ENCODE measurements at regions not wholly inside any gene's neighbourhood (a gene's known extent, or its start where the extent isn't known, plus 50 kb on each side); places are given as distances from the start of the nearest gene placed in this dataset.

DNA sequence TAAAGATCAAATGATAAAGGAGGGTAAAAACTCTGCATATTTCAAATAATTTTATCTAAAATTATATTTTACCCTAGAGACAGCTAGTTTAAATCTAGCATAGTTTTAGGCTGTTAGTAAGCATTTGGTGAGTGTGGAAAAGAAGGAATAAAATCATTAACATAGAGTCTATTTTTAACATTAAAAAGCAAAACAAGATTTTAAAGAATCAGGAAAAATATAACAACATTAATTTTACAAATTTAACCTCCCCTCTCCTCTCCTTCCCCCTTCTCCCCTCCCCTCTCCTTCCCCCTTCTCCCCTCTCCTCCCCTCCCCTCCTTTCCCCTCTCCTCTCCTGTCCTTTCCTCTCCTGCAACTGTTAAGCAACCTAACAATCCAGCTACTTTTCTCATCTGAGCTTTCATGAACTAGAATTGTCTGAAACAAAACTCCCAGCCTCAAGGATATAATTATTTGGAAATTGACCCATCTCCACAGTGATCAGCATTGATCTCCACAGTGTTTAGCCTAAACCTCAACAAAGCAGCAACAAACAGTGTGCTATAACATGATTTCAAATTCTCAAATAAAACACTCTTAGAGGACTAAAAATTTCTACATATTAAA, 293.2 kb downstream of the PPP1R3A start (continued):
- TF ChIP-seq ARNTL (CRISPR knock-in tag; IDR thresholded peaks at IDR 0.05; ENCODE audit: borderline replicate concordance, low read depth): no peak
- TF ChIP-seq RARB (CRISPR knock-in tag; IDR thresholded peaks at IDR 0.05): no peak
- TF ChIP-seq, protein P1, sequence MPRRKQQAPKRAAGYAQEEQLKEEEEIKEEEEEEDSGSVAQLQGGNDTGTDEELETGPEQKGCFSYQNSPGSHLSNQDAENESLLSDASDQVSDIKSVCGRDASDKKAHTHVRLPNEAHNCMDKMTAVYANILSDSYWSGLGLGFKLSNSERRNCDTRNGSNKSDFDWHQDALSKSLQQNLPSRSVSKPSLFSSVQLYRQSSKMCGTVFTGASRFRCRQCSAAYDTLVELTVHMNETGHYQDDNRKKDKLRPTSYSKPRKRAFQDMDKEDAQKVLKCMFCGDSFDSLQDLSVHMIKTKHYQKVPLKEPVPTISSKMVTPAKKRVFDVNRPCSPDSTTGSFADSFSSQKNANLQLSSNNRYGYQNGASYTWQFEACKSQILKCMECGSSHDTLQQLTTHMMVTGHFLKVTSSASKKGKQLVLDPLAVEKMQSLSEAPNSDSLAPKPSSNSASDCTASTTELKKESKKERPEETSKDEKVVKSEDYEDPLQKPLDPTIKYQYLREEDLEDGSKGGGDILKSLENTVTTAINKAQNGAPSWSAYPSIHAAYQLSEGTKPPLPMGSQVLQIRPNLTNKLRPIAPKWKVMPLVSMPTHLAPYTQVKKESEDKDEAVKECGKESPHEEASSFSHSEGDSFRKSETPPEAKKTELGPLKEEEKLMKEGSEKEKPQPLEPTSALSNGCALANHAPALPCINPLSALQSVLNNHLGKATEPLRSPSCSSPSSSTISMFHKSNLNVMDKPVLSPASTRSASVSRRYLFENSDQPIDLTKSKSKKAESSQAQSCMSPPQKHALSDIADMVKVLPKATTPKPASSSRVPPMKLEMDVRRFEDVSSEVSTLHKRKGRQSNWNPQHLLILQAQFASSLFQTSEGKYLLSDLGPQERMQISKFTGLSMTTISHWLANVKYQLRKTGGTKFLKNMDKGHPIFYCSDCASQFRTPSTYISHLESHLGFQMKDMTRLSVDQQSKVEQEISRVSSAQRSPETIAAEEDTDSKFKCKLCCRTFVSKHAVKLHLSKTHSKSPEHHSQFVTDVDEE (CRISPR knock-in tag; IDR thresholded peaks at IDR 0.05): no peak
- TF ChIP-seq GLIS3 (CRISPR knock-in tag; IDR thresholded peaks at IDR 0.05): no peak
- TF ChIP-seq ZNF8 (CRISPR knock-in tag; IDR thresholded peaks at IDR 0.05): no peak
- TF ChIP-seq SNAI2 (CRISPR knock-in tag; IDR thresholded peaks at IDR 0.05): no peak
- TF ChIP-seq ISL1 (CRISPR knock-in tag; IDR thresholded peaks at IDR 0.05): no peak

DNA sequence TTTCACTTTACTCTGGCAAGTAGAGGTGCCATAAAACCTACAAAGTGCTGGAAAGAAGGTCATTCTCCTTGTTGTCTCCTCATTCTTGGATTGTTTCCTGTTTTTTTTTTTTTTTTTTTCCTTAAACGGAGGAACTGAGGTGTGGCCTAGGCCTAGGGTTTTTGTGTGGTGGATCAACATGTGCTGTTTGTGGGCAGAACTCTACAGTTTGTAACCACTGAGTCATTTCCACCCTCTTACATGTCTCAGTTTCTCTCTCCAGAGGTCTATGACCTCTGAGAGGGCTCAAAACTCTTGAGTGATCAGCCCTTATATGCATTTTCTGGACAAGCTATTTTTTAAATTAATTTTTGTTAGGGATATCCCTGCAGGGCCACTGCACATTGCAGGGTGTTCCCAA, 296.0 kb downstream of the PPP1R3A start:
- TF ChIP-seq ARNTL (CRISPR knock-in tag; IDR thresholded peaks at IDR 0.05; ENCODE audit: borderline replicate concordance, low read depth) (no peak), RARB (CRISPR knock-in tag; IDR thresholded peaks at IDR 0.05) (no peak), ZNF565 (CRISPR knock-in tag; conservative IDR thresholded peaks at IDR 0.05; ENCODE audit: low read depth) (no peak), ZFP3 (CRISPR knock-in tag; IDR thresholded peaks at IDR 0.05) (no peak), OSR1 (CRISPR knock-in tag; IDR thresholded peaks at IDR 0.05) (no peak), ESRRG (CRISPR knock-in tag; IDR thresholded peaks at IDR 0.05) (no peak), PPARA (CRISPR knock-in tag; IDR thresholded peaks at IDR 0.05; ENCODE audit: borderline replicate concordance) (no peak), ZNF8 (CRISPR knock-in tag; IDR thresholded peaks at IDR 0.05) (no peak), SNAI2 (CRISPR knock-in tag; IDR thresholded peaks at IDR 0.05) (no peak), ISL1 (CRISPR knock-in tag; IDR thresholded peaks at IDR 0.05) (no peak), ZFP30 (CRISPR knock-in tag; IDR thresholded peaks at IDR 0.05) (no peak), TOX (CRISPR knock-in tag; IDR thresholded peaks at IDR 0.05; ENCODE audit: borderline replicate concordance) (no peak), GLIS3 (CRISPR knock-in tag; IDR thresholded peaks at IDR 0.05) (no peak), ZC3H10 (CRISPR knock-in tag; IDR thresholded peaks at IDR 0.05) (no peak), TCF4 (CRISPR knock-in tag; IDR thresholded peaks at IDR 0.05; ENCODE audit: borderline replicate concordance) (no peak)
- TF ChIP-seq, protein P2, sequence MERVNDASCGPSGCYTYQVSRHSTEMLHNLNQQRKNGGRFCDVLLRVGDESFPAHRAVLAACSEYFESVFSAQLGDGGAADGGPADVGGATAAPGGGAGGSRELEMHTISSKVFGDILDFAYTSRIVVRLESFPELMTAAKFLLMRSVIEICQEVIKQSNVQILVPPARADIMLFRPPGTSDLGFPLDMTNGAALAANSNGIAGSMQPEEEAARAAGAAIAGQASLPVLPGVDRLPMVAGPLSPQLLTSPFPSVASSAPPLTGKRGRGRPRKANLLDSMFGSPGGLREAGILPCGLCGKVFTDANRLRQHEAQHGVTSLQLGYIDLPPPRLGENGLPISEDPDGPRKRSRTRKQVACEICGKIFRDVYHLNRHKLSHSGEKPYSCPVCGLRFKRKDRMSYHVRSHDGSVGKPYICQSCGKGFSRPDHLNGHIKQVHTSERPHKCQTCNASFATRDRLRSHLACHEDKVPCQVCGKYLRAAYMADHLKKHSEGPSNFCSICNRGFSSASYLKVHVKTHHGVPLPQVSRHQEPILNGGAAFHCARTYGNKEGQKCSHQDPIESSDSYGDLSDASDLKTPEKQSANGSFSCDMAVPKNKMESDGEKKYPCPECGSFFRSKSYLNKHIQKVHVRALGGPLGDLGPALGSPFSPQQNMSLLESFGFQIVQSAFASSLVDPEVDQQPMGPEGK (CRISPR knock-in tag; IDR thresholded peaks at IDR 0.05; ENCODE audit: borderline replicate concordance): no peak
- TF ChIP-seq, protein P1 (CRISPR knock-in tag; IDR thresholded peaks at IDR 0.05): no peak
- TF ChIP-seq, protein P3, sequence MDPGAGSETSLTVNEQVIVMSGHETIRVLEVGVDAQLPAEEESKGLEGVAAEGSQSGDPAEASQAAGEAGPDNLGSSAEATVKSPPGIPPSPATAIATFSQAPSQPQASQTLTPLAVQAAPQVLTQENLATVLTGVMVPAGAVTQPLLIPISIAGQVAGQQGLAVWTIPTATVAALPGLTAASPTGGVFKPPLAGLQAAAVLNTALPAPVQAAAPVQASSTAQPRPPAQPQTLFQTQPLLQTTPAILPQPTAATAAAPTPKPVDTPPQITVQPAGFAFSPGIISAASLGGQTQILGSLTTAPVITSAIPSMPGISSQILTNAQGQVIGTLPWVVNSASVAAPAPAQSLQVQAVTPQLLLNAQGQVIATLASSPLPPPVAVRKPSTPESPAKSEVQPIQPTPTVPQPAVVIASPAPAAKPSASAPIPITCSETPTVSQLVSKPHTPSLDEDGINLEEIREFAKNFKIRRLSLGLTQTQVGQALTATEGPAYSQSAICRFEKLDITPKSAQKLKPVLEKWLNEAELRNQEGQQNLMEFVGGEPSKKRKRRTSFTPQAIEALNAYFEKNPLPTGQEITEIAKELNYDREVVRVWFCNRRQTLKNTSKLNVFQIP (CRISPR knock-in tag; IDR thresholded peaks at IDR 0.05; ENCODE audit: borderline replicate concordance, low read depth): no peak
- TF ChIP-seq, protein P4, sequence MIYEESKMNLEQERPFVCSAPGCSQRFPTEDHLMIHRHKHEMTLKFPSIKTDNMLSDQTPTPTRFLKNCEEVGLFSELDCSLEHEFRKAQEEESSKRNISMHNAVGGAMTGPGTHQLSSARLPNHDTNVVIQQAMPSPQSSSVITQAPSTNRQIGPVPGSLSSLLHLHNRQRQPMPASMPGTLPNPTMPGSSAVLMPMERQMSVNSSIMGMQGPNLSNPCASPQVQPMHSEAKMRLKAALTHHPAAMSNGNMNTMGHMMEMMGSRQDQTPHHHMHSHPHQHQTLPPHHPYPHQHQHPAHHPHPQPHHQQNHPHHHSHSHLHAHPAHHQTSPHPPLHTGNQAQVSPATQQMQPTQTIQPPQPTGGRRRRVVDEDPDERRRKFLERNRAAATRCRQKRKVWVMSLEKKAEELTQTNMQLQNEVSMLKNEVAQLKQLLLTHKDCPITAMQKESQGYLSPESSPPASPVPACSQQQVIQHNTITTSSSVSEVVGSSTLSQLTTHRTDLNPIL (CRISPR knock-in tag; IDR thresholded peaks at IDR 0.05; ENCODE audit: low read depth): no peak
- ATAC-seq: no peak

DNA sequence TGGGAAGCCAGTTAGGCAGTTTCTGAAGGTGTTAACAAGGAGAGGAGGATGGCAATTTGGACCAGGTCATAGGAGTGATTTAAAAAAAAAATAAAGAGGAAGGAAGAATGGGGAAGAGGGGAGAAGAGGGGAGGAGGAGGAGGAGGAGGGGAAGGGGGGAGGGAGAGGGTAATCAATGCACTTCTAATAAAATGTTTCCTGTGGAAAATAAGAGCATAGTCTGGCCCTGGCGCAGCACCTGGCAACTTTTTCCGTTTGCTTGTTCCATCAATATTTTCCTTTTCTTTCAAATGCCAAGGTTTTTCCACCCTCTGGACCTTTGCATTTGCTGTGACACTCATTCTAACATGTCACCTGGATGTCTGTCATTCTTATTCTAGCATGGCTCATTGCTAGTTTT, 308.2 kb downstream of the PPP1R3A start:
- no peak for ATAC-seq
- TF ChIP-seq, protein P4 (CRISPR knock-in tag; IDR thresholded peaks at IDR 0.05; ENCODE audit: low read depth): no peak
- TF ChIP-seq OSR1 (CRISPR knock-in tag; IDR thresholded peaks at IDR 0.05) (no peak), TCF4 (CRISPR knock-in tag; IDR thresholded peaks at IDR 0.05; ENCODE audit: borderline replicate concordance) (no peak), ARNTL (CRISPR knock-in tag; IDR thresholded peaks at IDR 0.05; ENCODE audit: borderline replicate concordance, low read depth) (no peak), ZNF8 (CRISPR knock-in tag; IDR thresholded peaks at IDR 0.05) (no peak), ESRRG (CRISPR knock-in tag; IDR thresholded peaks at IDR 0.05) (no peak), RARB (CRISPR knock-in tag; IDR thresholded peaks at IDR 0.05) (no peak), PPARA (CRISPR knock-in tag; IDR thresholded peaks at IDR 0.05; ENCODE audit: borderline replicate concordance) (no peak), ZFP30 (CRISPR knock-in tag; IDR thresholded peaks at IDR 0.05) (no peak)
- TF ChIP-seq, protein P5, sequence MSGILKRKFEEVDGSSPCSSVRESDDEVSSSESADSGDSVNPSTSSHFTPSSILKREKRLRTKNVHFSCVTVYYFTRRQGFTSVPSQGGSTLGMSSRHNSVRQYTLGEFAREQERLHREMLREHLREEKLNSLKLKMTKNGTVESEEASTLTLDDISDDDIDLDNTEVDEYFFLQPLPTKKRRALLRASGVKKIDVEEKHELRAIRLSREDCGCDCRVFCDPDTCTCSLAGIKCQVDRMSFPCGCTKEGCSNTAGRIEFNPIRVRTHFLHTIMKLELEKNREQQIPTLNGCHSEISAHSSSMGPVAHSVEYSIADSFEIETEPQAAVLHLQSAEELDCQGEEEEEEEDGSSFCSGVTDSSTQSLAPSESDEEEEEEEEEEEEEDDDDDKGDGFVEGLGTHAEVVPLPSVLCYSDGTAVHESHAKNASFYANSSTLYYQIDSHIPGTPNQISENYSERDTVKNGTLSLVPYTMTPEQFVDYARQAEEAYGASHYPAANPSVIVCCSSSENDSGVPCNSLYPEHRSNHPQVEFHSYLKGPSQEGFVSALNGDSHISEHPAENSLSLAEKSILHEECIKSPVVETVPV (CRISPR knock-in tag; IDR thresholded peaks at IDR 0.05): no peak
